DMS114 treated with DMSO at 0.1 percent for 48 hours (cell line): ENCODE measurements at regions not wholly inside any gene's neighbourhood (a gene's known extent, or its start where the extent isn't known, plus 50 kb on each side); places are given as distances from the start of the nearest gene placed in this dataset.
"Not testable (repeated sequence)": the region's sequence is repeated elsewhere in the genome, so short reads cannot be mapped to it uniquely, and the experiment has no call there.

Source experiments
- DNase-seq: peaks from one replicate; lab custom pipeline; 2025; ENCODE audit not compliant: unreplicated experiment; lab: John Stamatoyannopoulos, UW

DNA sequence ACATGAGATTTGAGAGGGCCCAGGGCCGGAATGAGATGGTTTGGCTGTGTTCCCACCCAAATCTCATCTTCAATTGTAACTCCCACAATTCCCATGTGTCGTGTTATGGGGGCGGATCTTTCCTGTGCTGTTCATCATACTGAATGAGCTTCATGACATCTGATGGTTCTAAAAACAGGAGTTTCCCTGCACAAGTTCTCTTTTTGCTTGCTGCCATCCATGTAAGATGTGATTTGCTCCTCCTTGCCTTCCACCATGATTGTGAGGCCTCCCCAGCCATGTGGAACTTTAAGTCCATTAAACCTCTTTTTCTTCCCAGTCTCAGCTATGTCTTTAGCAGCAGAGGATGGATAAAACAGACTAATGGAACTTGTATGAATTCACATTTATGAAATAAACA, 131.9 kb upstream of the ZC3H15 start:
- DNase-seq, result not testable (repeated sequence)

DNA sequence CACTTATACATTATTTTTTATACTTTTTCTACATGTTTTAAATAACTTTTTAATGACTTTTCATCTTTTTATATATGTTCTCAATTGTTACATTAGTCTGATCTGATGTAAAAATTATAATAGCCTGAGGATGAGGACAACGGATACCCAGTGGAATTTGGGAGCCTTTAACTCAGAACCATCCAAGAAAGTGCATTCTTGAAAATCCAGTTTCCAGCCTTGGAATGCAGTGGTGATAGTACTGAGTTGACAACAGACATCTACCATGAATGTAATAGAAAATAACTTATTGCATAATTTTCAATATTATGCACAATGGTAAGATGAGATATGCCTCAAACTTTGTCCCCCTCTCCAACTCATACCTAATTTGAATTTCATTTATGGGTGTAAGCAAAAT, 120.7 kb upstream of the ZC3H15 start:
- DNase-seq, result no peak

DNA sequence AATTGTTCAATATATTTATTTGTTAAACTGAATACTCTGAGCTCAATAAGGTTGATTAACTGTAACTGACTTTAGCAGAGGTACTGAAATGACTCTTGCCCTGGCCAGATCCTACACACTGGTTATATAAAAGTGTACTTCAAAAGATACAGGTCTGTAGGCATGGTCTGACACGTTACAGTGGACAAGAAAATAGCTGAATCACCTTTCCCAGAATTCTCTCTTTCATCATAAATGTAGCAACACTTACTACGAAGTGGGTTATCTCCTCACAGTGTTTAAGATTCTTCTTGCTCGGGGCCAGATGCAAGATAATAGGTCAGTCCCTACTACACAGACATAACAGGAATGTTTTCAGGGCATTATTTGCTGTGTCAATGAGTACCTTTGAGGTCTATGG, 107.0 kb upstream of the ZC3H15 start:
- no peak for DNase-seq

DNA sequence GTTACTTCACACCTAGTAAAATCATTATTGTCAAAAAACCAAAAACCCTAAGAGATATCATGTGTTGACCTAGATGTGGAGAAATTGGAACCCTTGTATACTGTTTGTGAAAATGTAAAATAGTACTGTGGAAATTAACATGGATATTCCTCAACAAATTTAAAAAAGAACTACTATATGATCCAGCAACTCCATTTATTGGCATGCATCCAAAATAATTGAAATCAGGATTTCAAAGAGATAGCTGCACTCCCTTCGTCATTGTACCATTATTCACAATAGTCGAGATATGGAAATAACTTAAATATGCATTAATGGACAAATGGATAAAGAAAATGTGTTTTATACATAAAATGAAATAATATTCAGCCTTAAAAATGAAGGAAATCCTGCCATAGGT, 105.3 kb upstream of the ZC3H15 start:
- no peak for DNase-seq

DNA sequence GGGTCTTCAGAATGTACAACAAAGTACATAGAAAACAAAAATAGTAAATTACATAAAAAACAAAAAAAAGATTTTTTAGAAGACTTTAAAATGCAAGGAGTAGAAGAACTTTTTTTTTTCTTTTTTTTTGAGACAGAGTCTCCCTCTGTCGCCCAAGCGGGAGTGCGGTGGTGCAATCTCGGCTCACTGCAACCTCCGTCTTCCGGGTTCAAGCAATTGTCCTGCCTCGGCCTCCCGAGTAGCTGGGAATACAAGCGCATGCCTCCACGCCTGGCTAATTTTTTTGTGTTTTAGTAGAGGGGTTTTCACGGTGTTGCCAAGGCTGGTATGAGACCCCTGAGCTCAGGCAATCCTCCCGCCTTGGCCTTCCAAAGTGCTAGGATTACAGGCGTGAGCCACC, 104.5 kb upstream of the ZC3H15 start:
- no peak for DNase-seq

DNA sequence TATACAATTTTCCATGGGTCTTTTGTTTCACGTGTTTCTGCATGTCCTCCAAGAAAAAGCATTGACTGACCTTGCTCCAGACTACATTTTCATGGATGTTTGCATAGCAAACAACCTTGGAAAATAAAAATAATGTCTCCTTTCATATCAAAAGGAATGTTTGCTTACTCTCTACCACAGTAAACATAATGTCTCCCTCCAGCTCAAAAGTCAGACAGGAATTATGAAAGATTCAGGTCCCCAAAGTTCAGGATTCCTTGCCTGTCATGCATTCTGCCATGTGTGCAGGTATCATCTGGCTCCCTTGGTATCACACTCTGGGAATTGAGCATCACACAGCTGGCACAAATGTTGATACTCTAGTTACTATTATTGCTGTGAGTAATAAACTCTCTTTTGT, 103.1 kb upstream of the ZC3H15 start:
- DNase-seq, result no peak

DNA sequence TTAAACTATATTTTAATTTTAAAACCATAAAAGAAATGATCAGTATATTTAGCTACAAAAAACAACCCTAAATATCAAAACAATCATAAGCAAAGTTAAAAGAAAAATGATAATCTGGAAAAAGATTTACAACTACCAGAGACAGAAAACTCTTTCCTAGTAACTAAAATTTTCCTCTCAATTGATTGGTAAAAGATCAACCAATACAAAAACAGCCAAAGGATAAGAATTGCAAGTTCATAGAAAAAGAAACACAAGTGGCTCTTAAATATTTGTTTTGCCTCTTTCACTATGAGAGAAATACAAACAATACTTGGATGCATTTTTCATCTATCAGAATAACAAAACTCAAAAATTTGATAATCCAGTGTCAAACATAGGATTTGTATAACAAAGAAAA, 101.8 kb upstream of the ZC3H15 start:
- DNase-seq, result no peak

DNA sequence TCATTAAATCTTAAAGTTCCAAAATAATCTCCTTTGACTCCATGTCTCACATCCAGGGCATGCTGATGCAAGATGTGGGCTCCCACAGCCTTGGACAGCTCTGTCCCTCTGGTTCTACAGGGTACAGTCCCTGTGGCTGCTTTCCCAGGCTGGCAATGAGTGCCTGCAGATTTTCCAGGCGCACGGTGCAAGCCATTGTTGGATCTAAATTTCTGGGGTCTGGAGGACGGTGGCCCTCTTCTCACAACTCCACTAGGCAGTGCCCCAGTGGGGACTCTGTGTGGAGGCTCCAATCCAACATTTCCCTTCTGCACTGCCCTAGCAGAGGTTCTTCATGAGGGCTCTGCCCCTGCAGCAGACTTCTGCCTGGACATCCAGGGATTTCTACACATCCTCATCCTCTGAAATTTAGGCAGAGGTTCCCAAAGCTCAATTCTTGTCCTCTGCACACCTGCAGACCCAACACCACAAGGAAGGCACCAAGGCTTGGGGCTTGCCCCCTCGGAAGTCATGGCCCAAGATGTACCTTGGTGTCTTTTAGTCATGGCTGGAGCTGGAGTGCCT, 100.3 kb upstream of the ZC3H15 start:
- not testable (repeated sequence) for DNase-seq

DNA sequence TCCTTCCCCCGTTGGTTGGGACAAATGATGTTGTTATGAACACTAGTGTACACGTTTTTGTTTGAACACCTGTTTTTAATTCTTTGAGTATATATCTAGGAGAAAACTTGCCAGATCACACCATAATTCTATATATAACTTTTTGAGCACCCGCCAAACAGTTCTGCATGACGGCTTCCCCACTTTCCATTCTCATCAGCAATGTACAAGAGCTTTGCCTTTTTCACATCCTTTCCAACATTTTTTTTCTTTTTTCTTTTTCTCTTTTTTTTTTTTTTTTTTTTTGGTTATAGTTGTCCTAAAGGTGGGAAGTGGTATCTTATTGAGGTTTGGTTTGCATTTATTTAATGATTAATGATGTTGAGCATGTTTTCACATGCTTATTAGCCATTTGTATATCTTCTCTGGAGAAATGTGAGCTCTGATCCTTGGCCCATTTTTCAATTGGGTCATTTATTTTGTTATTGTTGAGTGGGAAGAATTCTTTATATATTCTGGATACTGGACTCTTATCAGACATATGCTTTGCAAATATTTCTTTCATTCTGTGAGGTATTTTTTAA, 86.9 kb upstream of the ZC3H15 start:
- DNase-seq, result no peak

DNA sequence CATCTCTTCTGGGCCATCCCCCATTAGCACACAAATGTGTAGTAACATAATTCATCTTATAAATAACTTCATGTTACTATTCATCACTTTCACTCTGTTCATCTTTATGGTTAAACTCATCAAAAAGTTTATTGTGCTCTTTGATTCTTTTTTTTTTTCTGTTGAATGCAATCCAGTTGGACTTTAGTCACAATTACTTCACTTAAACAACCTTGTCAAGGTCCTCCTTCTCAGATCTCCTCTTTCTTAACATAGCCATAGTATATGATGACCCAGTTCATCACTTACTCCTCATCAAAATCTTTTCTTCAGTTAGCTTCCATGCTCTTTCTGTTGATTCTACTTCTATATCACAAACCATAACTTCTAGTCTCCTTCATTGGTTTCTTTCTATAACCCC, 80.2 kb upstream of the ZC3H15 start:
- no peak for DNase-seq

DNA sequence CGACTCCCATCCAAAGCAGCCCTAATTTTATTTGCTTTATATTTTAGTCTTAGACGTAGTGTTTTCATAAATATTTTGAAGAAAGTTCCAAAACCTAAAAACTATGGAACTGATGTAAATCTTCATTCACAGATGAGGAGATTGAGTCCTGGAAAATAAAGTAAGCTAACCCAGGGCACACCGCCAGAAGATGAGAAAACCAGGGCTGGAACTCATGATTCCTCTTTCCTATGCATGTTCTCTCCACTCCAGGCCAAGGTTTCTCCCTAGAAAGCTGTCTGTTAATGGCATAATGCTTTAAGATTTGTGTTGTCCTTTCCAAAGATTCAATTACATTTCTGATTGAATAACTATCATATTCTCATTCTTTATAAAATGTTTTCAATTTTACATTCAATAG, 78.4 kb upstream of the ZC3H15 start:
- DNase-seq, result no peak

DNA sequence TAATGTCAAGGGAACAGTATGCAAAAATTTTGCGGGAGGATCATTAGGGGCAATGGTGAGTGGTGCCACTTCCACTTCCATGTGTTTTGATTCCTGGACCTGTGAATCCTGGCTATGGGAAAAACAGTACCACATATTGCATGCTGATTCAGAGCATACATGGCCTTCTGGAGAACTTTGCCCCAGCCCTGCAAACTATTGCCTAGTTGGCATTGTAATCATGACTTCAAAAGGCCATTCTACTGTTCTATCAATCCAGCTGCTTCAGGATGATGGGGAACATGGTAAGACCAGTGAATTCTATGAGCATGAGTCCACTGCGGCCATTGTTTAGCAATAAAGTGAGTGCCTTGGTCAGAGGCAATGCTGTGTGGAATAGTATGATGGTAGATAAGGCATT, 75.3 kb upstream of the ZC3H15 start:
- DNase-seq, result no peak

DNA sequence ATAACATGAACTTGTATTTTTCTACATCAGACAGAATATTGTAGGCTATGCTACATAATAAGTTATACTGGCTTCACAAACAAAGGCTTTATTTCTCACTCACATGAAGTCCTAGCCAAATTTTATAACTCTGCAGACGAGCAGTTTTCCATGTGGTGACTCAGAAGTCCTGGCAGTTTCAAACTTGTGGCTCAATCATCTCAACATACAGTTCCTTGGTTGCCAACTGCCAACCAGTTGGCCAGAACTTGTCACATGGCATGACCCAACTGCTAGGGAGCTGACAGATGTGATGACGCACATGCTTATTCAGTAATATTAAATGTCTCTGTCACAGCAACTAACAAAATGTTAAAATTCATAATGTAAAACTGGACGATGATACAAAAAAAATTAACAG, 63.8 kb upstream of the ZC3H15 start:
- no peak for DNase-seq

DNA sequence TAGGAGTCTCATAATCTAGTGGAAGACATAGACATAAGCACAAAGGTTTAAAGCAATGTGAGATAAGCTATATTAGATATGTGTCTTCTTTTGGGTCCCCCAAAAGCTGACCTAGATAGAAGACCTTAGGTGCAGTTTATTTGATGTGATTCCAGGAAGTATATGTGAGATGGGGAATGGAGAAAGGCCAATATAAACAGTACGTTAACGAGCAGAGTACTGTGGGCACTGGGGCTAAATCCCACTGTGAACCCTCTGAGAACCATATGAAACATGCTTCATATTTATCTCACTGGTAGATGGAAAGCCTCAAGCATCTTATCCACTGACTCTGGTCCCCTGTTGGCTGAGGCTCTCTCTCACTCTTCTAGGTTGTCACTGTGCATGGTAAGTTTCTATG, 62.6 kb upstream of the ZC3H15 start:
- no peak for DNase-seq

DNA sequence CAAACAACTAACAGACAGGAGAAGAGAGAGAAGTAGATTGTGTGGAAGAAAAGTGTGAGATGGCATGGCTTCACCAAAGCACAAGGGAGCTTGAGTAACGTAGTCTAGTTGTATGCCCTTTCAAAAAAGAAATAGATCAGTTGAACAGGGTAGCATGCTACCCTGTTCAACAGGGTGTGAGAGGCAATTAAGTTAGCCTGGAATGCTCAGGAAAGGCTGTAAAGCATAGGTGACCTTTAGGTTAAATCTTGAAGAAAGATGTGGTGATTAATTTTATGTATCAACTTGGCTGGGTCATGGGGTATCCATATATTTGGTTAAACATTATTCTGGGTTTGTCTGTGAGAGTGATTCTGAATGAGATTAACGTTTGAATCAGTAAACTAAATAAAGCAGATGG, 61.8 kb upstream of the ZC3H15 start:
- DNase-seq, result no peak

DNA sequence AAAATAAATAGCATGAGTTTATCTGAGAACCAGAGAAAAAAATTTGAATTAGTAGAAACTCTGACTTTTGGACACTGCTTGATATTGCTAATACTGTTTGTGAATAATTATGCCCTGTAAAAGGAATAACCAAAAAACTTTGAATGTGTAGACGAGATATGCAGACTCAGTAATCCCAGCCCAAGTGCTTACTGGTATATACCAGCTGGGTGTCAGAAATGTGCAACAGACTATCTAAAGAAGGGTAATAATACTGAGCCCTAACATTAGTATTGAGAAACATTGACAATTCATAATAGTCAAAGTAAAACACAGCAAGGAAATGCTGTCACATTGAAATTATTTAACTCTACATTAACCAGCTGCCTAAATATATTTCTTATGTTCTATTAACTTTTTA, 60.5 kb upstream of the ZC3H15 start:
- DNase-seq, result no peak

DNA sequence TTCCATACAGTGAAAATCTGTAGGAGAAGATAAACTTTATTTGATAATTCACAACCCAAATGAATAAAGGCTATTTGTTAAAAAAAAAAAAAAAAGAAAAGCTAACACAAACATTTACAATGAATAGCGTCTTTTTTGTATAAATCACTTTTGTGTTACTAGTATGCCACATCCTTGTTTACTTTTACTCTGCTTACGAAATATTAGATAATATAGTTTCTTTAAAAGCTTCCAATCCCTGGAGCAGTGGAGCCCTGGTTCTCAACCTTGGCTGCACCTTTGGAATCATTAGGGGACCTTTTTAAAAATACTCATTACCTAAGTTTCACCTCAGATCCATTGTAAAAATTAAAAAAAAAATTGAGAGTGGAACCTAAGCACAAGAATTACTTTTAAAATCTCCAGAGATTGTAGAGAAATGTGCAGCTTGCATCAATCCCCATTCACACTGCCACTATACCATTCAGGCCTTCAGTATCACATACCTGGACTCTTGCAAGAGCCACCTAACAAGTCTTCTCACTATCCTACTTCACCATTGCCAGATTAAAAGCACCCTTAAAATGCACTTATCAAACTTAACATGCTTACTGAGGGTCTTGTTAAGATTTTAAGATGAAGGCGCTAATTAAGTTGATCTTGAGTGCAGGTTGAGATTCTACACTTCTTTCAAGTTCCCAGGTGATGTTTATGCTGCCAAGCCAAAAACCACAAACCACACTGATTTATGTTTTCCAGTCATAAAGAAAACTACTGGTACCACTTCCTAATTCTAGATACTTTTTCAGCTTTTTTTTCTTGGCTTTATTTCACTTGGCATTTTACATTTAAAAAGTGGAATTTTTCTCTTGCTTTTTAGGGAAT, 59.7 kb upstream of the ZC3H15 start:
- no peak for DNase-seq

DNA sequence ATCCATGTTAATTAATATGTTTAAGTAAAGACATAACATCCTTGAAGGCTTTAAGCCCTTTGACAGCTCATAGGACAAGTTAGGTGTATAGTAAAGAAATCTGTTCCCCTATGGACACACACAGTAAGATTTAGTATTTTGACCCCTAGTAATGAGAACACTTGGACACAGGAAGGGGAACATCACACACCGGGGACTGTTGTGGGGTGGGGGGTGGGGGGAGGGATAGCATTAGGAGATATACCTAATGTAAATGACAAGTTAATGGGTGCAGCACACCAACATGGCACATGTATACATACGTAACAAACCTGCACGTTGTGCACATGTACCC, 59.1 kb upstream of the ZC3H15 start:
- not testable (repeated sequence) for DNase-seq

DNA sequence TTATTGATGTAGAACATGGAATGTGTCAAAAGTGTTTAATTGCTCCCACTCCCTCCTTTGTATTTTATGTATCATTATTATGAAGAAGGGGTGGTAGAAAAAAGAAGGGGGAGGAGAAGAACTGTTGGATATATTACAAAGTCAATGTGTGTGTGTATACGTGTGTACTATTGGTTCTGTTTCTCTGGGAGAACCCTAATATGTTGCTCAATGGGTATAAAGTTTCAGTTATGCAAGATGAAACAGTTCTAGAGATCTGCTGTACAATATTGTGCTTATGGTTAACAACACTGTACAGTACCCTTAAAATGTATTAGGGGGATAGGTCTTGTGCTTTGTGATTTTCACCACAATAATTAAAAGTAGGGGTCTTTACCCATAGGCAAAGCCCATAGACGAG, 58.1 kb upstream of the ZC3H15 start:
- DNase-seq, result no peak

DNA sequence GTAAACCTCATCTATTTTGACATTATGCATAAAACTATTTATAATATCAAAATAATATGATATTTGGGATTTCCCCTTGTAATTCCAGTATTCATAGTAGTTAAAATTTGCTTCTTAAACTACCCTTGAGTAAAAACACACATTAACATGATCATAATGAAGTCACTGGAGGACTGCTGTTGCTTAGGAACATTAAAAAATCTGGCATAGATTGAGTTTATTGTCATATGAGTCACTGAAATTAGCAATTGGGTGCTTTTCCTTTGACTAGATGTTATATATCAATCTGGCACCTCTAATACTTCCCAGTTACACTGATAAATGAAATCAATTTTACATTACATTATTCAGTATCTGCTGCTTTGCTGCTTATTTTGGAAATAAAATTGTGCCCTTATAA, 57.0 kb upstream of the ZC3H15 start:
- DNase-seq, result no peak

DNA sequence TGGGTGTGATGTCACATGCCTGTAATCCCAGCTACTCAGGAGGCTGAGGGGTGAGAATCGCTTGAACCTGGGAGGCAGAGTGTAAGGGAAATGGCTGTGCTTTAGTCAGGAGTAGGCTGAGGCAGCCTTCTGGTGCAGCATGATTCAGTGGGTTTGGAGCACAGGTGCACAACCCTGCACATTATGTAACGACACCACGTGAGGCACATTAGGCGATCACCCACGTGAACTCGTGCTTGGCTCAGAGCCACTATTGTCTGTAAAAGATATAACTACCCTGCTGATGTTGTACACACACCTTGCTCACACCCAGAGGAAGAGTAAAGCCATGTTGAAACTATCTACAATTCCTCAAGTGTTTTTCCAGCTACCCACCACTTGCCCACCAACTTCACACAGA, 54.8 kb upstream of the ZC3H15 start:
- DNase-seq, result no peak

DNA sequence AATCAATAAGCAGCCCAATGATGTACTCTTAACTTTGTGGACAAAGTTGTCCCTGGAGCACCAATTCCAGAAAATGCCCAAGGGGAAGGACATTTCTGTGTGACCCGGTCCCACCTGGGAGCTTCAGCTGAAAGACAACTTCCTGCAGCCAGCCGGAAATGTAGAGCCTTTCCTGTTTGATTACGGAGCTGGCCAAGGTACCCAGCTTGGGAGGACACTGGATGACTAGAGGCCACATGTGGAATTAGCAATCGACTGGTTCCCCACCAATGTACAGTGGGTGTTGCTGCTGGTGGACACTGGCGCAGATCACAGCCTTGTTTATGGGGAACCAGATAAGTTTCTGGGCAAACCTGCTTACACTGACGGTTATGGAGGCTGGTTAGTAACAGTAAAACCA, 53.0 kb upstream of the ZC3H15 start:
- DNase-seq, result no peak
